ENCODE measurements at regions not wholly inside any gene's neighbourhood (a gene's known extent, or its start where the extent isn't known, plus 50 kb on each side); places are given as distances from the start of the nearest gene placed in this dataset.

GRCh38 chr13:97700306-97700848, 253.1 kb upstream of the IPO5 start:
- H3K27ac Mint-ChIP-seq = no peak overlapping the region
- no peaks in the 10 kb centered on the region for H3K9me3 Mint-ChIP-seq
- H3K27ac ChIP-seq (ENCODE audit: low read depth) = no peak overlapping the region
- no peaks in the 10 kb centered on the region for H3K4me1 Mint-ChIP-seq
- TF ChIP-seq ETS1 (IDR thresholded peaks at IDR 0.05) = no peak
- TF ChIP-seq STAT1 (IDR thresholded peaks at IDR 0.05; ENCODE audit: unreplicated experiment) = no peak
- no peak for TF ChIP-seq ZNF114 (CRISPR knock-in tag; IDR thresholded peaks at IDR 0.05)
- TF ChIP-seq JUNB (IDR thresholded peaks at IDR 0.05; ENCODE audit: unreplicated experiment) = no peak
- TF ChIP-seq ZNF331 (CRISPR knock-in tag; IDR thresholded peaks at IDR 0.05; ENCODE audit: low read depth) = no peak
- no peak for TF ChIP-seq EZH2 (IDR thresholded peaks at IDR 0.05; ENCODE audit: low read depth, unreplicated experiment)
- TF ChIP-seq NANOG (IDR thresholded peaks at IDR 0.05; ENCODE audit: borderline replicate concordance) = no peak
- TF ChIP-seq CREB1 (CRISPR knock-in tag; IDR thresholded peaks at IDR 0.05; ENCODE audit: low read depth) = no peak
- TF ChIP-seq POLR2AphosphoS5 (IDR thresholded peaks at IDR 0.05; ENCODE audit: low read depth) = no peak
- TF ChIP-seq REST (IDR thresholded peaks at IDR 0.05; ENCODE audit: unreplicated experiment) = no peak
- no peak for TF ChIP-seq CTCF (conservative IDR thresholded peaks at IDR 0.05; ENCODE audit: low read depth in 2 of 2)
- TF ChIP-seq EZH2phosphoT487 (IDR thresholded peaks at IDR 0.05; ENCODE audit: unreplicated experiment) = no peak
- TF ChIP-seq ZNF462 (CRISPR knock-in tag; IDR thresholded peaks at IDR 0.05) = no peak
- peaks cover under 1% of the 10 kb centered on the region for H3K27me3 Mint-ChIP-seq (ENCODE audit: insufficient read depth, low read depth, poor library complexity)
- no peaks in the 10 kb centered on the region for H3K36me3 ChIP-seq (ENCODE audit: insufficient read depth)
- ATAC-seq (no peak), DNase-seq (ENCODE audit: low spot score) (no peak)
- H3K9me2 ChIP-seq (ENCODE audit: insufficient read depth) = no peaks in the 10 kb centered on the region; the same call in 1 of the 2 replicates
- H3K4me2 ChIP-seq = no peak overlapping the region
- no peak overlapping the region for H3K4me3 Mint-ChIP-seq
- no peak overlapping the region for H2AFZ ChIP-seq
- H4K20me1 ChIP-seq (replicated peaks; ENCODE audit: insufficient read depth) = no peaks in the 10 kb centered on the region
- H3K4me3 ChIP-seq = no peak overlapping the region
- H3K36me3 Mint-ChIP-seq (ENCODE audit: low read depth) = no peaks in the 10 kb centered on the region
- H3K27me3 ChIP-seq (ENCODE audit: insufficient read depth) = no peaks in the 10 kb centered on the region
- H3K79me2 ChIP-seq (replicated peaks; ENCODE audit: insufficient read depth) = no peaks in the 10 kb centered on the region
- no peaks in the 10 kb centered on the region for H3K4me1 ChIP-seq (ENCODE audit: insufficient read depth)
- H3F3A ChIP-seq (replicated peaks; ENCODE audit: low read depth) = no peaks in the 10 kb centered on the region
